A549 (cell line): ENCODE measurements at regions not wholly inside any gene's neighbourhood (a gene's known extent, or its start where the extent isn't known, plus 50 kb on each side); places are given as distances from the start of the nearest gene placed in this dataset.

Source experiments
- BHLHE40 ChIP-seq: IDR thresholded peaks from 2 replicates; pipeline ENCODE4 v1.6.1; 2012; ENCODE audit warnings: low read depth, low read length, inconsistent platforms
- CBX2 ChIP-seq: fragments of 200-600 bp; sonication (generic); IDR thresholded peaks from 2 replicates; pipeline ENCODE4 v1.6.1; 2016; ENCODE audit warnings: low read depth, mild to moderate bottlenecking, borderline replicate concordance
- CHD2 ChIP-seq: fragments of 150-350 bp; IDR thresholded peaks from 2 replicates; pipeline ENCODE4 v1.6.1; 2014; ENCODE audit warnings: low read length; ENCODE audit not compliant: partially characterized antibody
- CTCF ChIP-seq: fragments of >200 bp; sonication (Bioruptor Twin); formaldehyde crosslinking; IDR thresholded peaks from 3 replicates; pipeline ENCODE4 v1.5.1; 2016
- ELK1 ChIP-seq: fragments of 150-350 bp; IDR thresholded peaks from 2 replicates; pipeline ENCODE4 v1.6.1; 2014; ENCODE audit warnings: low read depth, mild to moderate bottlenecking, low read length
- EP300 ChIP-seq, 2 experiments: fragments of >200 bp; sonication (Bioruptor Twin); formaldehyde crosslinking; IDR thresholded peaks; 2 replicates in 1 of 2; 3 replicates in 1 of 2; pipeline ENCODE4 v1.6.1; 2016 to 2017
- JUNB ChIP-seq: fragments of >200 bp; sonication (Bioruptor Twin); formaldehyde crosslinking; IDR thresholded peaks from 2 replicates; pipeline ENCODE4 v1.6.1; 2016
- NFE2L2 ChIP-seq: fragments of 150-350 bp; conservative IDR thresholded peaks from 2 replicates; pipeline ENCODE4 v1.6.1; 2014; ENCODE audit warnings: low read length
- POLR2A ChIP-seq: IDR thresholded peaks from 2 replicates; pipeline ENCODE4 v1.6.1; 2012; ENCODE audit warnings: mild to moderate bottlenecking, low read length
- RAD21 ChIP-seq, 2 experiments: fragments of >200 bp in 1 of 2; sonication (Bioruptor Twin) in 1 of 2; formaldehyde crosslinking in 1 of 2; IDR thresholded peaks in 1 of 2; conservative IDR thresholded peaks in 1 of 2; 2 replicates in 1 of 2; 3 replicates in 1 of 2; pipeline ENCODE4 v1.6.1; 2012 to 2018; ENCODE audit warnings: inconsistent platforms in 1 of 2
- RCOR1 ChIP-seq: fragments of 150-350 bp; IDR thresholded peaks from 2 replicates; pipeline ENCODE4 v1.6.1; 2014; ENCODE audit warnings: antibody characterized with exemption, low read length, low read depth
- REST ChIP-seq: fragments of 200-600 bp; sonication (generic); IDR thresholded peaks from 2 replicates; pipeline ENCODE4 v1.6.1; 2016; ENCODE audit warnings: antibody characterized with exemption, mild to moderate bottlenecking, moderate library complexity
- RFX5 ChIP-seq: fragments of 450-650 bp; IDR thresholded peaks from 2 replicates; pipeline ENCODE4 v1.7.1; 2014; ENCODE audit warnings: antibody characterized with exemption, mild to moderate bottlenecking, moderate library complexity
- USF2 ChIP-seq: fragments of 450-650 bp; IDR thresholded peaks from 2 replicates; pipeline ENCODE4 v1.6.1; 2014; ENCODE audit warnings: antibody characterized with exemption

GRCh38 chr13:73691891-73692290 lies 442.3 kb downstream of the KLF12 start:
- TF ChIP-seq CTCF, result no peak
- TF ChIP-seq REST, result no peak
- TF ChIP-seq NFE2L2, result no peak
- TF ChIP-seq EP300 (IDR thresholded peaks at IDR 0.05), result no peak
- no peak for TF ChIP-seq ELK1
- no peak for TF ChIP-seq USF2
- no peak for TF ChIP-seq POLR2A
- TF ChIP-seq RAD21 (conservative IDR thresholded peaks at IDR 0.05 in 1 of 2, IDR thresholded peaks at IDR 0.05 in 1 of 2), result no peak
- TF ChIP-seq RCOR1, result no peak
- TF ChIP-seq BHLHE40, result no peak
- no peak for TF ChIP-seq JUNB
- no peak for TF ChIP-seq RFX5
- TF ChIP-seq CHD2, result no peak
- TF ChIP-seq CBX2, result no peak
